22Rv1 (cell line): ENCODE measurements at regions not wholly inside any gene's neighbourhood (a gene's known extent, or its start where the extent isn't known, plus 50 kb on each side); places are given as distances from the start of the nearest gene placed in this dataset.
"Not testable (repeated sequence)": the region's sequence is repeated elsewhere in the genome, so short reads cannot be mapped to it uniquely, and the experiment has no call there.

Experiments used
- H3K27ac ChIP-seq: fragments of 450-650 bp; 2 replicates; pipeline ENCODE4 v1.5.1; 2017
- CTCF ChIP-seq: fragments of 450-650 bp; IDR thresholded peaks from 2 replicates; pipeline ENCODE4 v1.5.1; 2017; ENCODE audit warnings: mild to moderate bottlenecking
- ZFX ChIP-seq: fragments of 450-650 bp; IDR thresholded peaks from 2 replicates; pipeline ENCODE4 v1.6.1; 2017; ENCODE audit warnings: antibody characterized with exemption, borderline replicate concordance

- no peak for TF ChIP-seq CTCF
- no peak for TF ChIP-seq ZFX
- H3K27ac ChIP-seq: no peak overlapping the region
Observed at GRCh38 chr6:169920359-169921020, 169.1 kb downstream of the ERMARD start.

- TF ChIP-seq CTCF (no peak), ZFX (no peak)
- H3K27ac ChIP-seq: no peak overlapping the region
Observed at GRCh38 chr6:169918954-169919549, 167.6 kb downstream of the ERMARD start.

- TF ChIP-seq CTCF (no peak), ZFX (no peak)
- no peak overlapping the region for H3K27ac ChIP-seq
Observed at GRCh38 chr6:169918239-169918953, 167.0 kb downstream of the ERMARD start.

GRCh38 chr6:169917153-169917552 lies 165.7 kb downstream of the ERMARD start:
- TF ChIP-seq ZFX (no peak), CTCF (no peak)
- no peak overlapping the region for H3K27ac ChIP-seq

- H3K27ac ChIP-seq: no peak overlapping the region
- no peak for TF ChIP-seq CTCF
- TF ChIP-seq ZFX: no peak
Observed at GRCh38 chr6:169915769-169916550, 164.5 kb downstream of the ERMARD start.

- H3K27ac ChIP-seq: not testable (repeated sequence)
Observed at GRCh38 chr6:169913745-169914144, 162.3 kb downstream of the ERMARD start.

GRCh38 chr6:169913096-169913638 lies 161.7 kb downstream of the ERMARD start:
- TF ChIP-seq ZFX (no peak), CTCF (no peak)
- no peak overlapping the region for H3K27ac ChIP-seq
